GM23248 (cell line): ENCODE measurements at regions not wholly inside any gene's neighbourhood (a gene's known extent, or its start where the extent isn't known, plus 50 kb on each side); places are given as distances from the start of the nearest gene placed in this dataset.

ENCODE experiments used
- EZH2 ChIP-seq: fragments of 200-600 bp; sonication (generic); IDR thresholded peaks from 2 replicates; pipeline ENCODE4 v1.6.1; 2018; ENCODE audit warnings: antibody characterized with exemption, mild to moderate bottlenecking; ENCODE audit not compliant: insufficient read depth, poor library complexity, severe bottlenecking
- EZH2phosphoT487 ChIP-seq: fragments of 200-600 bp; sonication (generic); IDR thresholded peaks from 2 replicates; pipeline ENCODE4 v1.6.1; 2018; ENCODE audit warnings: antibody characterized with exemption, moderate library complexity, mild to moderate bottlenecking, low read depth; ENCODE audit not compliant: insufficient read depth

GRCh38 chr7:114856625-114857024 is 65.3 kb upstream of the MDFIC start:
- no peak for TF ChIP-seq EZH2
- no peak for TF ChIP-seq EZH2phosphoT487
